OCI-LY7 (cell line): ENCODE measurements at regions not wholly inside any gene's neighbourhood (a gene's known extent, or its start where the extent isn't known, plus 50 kb on each side); places are given as distances from the start of the nearest gene placed in this dataset.

Source experiments
- BruUV-seq: library from RNA; stranded (reverse); fragments of 400-500 nt; replicated peaks from 2 replicates; lab custom pipeline; 2021; lab: Mats Ljungman, UMichigan
- CTCF ChIA-PET: fragments of 300-600 bp; sonication (Branson Sonifier 250); formaldehyde crosslinking; loops from one replicate; lab custom pipeline; 2022; ENCODE audit warnings: antibody characterized with exemption; ENCODE audit not compliant: unreplicated experiment; lab: Charles Lee
- POLR2A ChIA-PET: fragments of 300-600 bp; sonication (Branson Sonifier 250); formaldehyde crosslinking; loops from one replicate; lab custom pipeline; 2022; ENCODE audit warnings: antibody characterized with exemption; lab: Charles Lee
- DNase-seq: peaks from one replicate; pipeline ENCODE4 v3.0.0-alpha.2; 2015; ENCODE audit warnings: low spot score
- H2AFZ ChIP-seq: fragments of 200-600 bp; sonication (generic), shearing (Covaris generic); 2 replicates; pipeline ENCODE4 v1.6.1; 2014; ENCODE audit warnings: mild to moderate bottlenecking, antibody characterized with exemption, low read length, moderate library complexity
- H3K27ac ChIP-seq: fragments of 200-600 bp; sonication (generic); 2 replicates; pipeline ENCODE4 v1.5.1; 2014; ENCODE audit warnings: mixed run types, low read depth, mild to moderate bottlenecking, moderate library complexity, low read length, inconsistent platforms; ENCODE audit not compliant: poor library complexity, severe bottlenecking
- H3K36me3 ChIP-seq: fragments of 200-600 bp; sonication (generic); 2 replicates; pipeline ENCODE4 v1.6.1; 2014; ENCODE audit warnings: mild to moderate bottlenecking, antibody characterized with exemption, low read length, moderate library complexity, mixed read lengths; ENCODE audit not compliant: insufficient read depth
- H3K4me1 ChIP-seq: fragments of 200-600 bp; sonication (generic); 2 replicates; pipeline ENCODE4 v1.5.1; 2014; ENCODE audit warnings: mild to moderate bottlenecking, low read length; ENCODE audit not compliant: insufficient read depth, poor library complexity, severe bottlenecking
- H3K4me2 ChIP-seq: fragments of 200-600 bp; sonication (generic); 2 replicates; pipeline ENCODE4 v1.6.1; 2014; ENCODE audit warnings: mild to moderate bottlenecking, low read length
- H3K4me3 ChIP-seq: fragments of 200-600 bp; sonication (generic); 2 replicates; pipeline ENCODE4 v1.5.1; 2014; ENCODE audit warnings: mild to moderate bottlenecking, low read depth, low read length; ENCODE audit not compliant: poor library complexity, severe bottlenecking
- H3K79me2 ChIP-seq: fragments of 200-600 bp; sonication (generic); 2 replicates; pipeline ENCODE4 v1.6.1; 2016; ENCODE audit warnings: low read depth, mild to moderate bottlenecking, low read length, moderate library complexity, mixed read lengths; ENCODE audit not compliant: insufficient read depth
- H3K9me2 ChIP-seq: fragments of 200-600 bp; sonication (generic); 2 replicates; pipeline ENCODE4 v1.6.1; 2016; ENCODE audit warnings: mild to moderate bottlenecking, low read length, mixed read lengths; ENCODE audit not compliant: insufficient read depth
- H3K9me3 ChIP-seq: fragments of 200-600 bp; sonication (generic); 2 replicates; pipeline ENCODE4 v1.6.1; 2014; ENCODE audit warnings: mild to moderate bottlenecking, mixed run types, low read length, mixed read lengths
- H4K20me1 ChIP-seq: fragments of 200-600 bp; sonication (generic); 2 replicates; pipeline ENCODE4 v1.6.1; 2014; ENCODE audit warnings: mild to moderate bottlenecking, antibody characterized with exemption, low read length, moderate library complexity, mixed read lengths; ENCODE audit not compliant: insufficient read depth
- CTCF ChIP-seq: fragments of 200-600 bp; sonication (generic); conservative IDR thresholded peaks from 2 replicates; pipeline ENCODE4 v1.5.1; 2014; ENCODE audit warnings: mild to moderate bottlenecking, antibody characterized with exemption, low read length, moderate library complexity, mixed read lengths
- EZH2phosphoT487 ChIP-seq: fragments of 200-600 bp; sonication (generic); IDR thresholded peaks from 2 replicates; pipeline ENCODE4 v1.6.1; 2018; ENCODE audit warnings: low read depth, borderline replicate concordance, mild to moderate bottlenecking, mixed run types, antibody characterized with exemption, low read length, moderate library complexity, mixed read lengths
- intact Hi-C: fragments of 100-400 bp; cut with micrococcal nuclease; formaldehyde crosslinking; loops from one replicate; pipeline ENCODE4 v1.10.0; 2022; ENCODE audit not compliant: unreplicated experiment

GRCh38 chr1:22231995-22232690 is 89.2 kb upstream of the WNT4 start:
- Histone ChIP-seq H3K9me3 (no peaks in the 10 kb centered on the region), H3K27ac (no peak overlapping the region), H2AFZ (no peak overlapping the region), H3K36me3 (no peaks in the 10 kb centered on the region), H3K4me1 (no peaks in the 10 kb centered on the region), H3K9me2 (no peaks in the 10 kb centered on the region), H3K79me2 (no peaks in the 10 kb centered on the region), H4K20me1 (no peaks in the 10 kb centered on the region), H3K4me3 (no peak overlapping the region), H3K4me2 (no peak overlapping the region)
- POLR2A ChIA-PET, result no interaction called here
- no TSS peak for BruUV-seq
- CTCF ChIA-PET, result no interaction called here
- peak; percentile 29; the same call in 1 of the 2 replicates for TF ChIP-seq CTCF
- TF ChIP-seq EZH2phosphoT487, result no peak
- intact Hi-C loops, result no loop called here
- no peak for DNase-seq

- H3K4me1 ChIP-seq, result no peaks in the 10 kb centered on the region
- no peak for DNase-seq
- intact Hi-C loops, result no loop called here
- no peaks in the 10 kb centered on the region for H3K36me3 ChIP-seq
- no peak overlapping the region for H2AFZ ChIP-seq
- CTCF ChIA-PET, result interaction anchor here (0.5 kb wide), 1 partner anchor 10 kb away, joined by 4 read pairs; no protein-coding TSS in a partner anchor
- BruUV-seq, result no TSS peak
- TF ChIP-seq CTCF (no peak), EZH2phosphoT487 (no peak)
- no peaks in the 10 kb centered on the region for H3K79me2 ChIP-seq
- H3K9me2 ChIP-seq, result no peaks in the 10 kb centered on the region
- POLR2A ChIA-PET, result no interaction called here
- no peaks in the 10 kb centered on the region for H4K20me1 ChIP-seq
- no peak overlapping the region for H3K4me3 ChIP-seq
- H3K9me3 ChIP-seq, result no peaks in the 10 kb centered on the region
- no peak overlapping the region for H3K27ac ChIP-seq
- H3K4me2 ChIP-seq, result no peak overlapping the region
These were observed 90.3 kb upstream of the WNT4 start for GRCh38 chr1:22233222-22233621.

- Histone ChIP-seq H3K4me1 (no peaks in the 10 kb centered on the region), H3K4me3 (no peak overlapping the region), H2AFZ (no peak overlapping the region), H3K4me2 (no peak overlapping the region), H4K20me1 (no peaks in the 10 kb centered on the region), H3K9me3 (no peaks in the 10 kb centered on the region), H3K27ac (no peak overlapping the region), H3K79me2 (no peaks in the 10 kb centered on the region), H3K36me3 (no peaks in the 10 kb centered on the region), H3K9me2 (no peaks in the 10 kb centered on the region)
- ChIA-PET CTCF (no interaction called here), POLR2A (no interaction called here)
- DNase-seq, result no peak
- TF ChIP-seq EZH2phosphoT487, result no peak
- TF ChIP-seq CTCF, result no peak
- intact Hi-C loops, result no loop called here
- BruUV-seq, result no TSS peak
These were observed 91.7 kb upstream of the WNT4 start for GRCh38 chr1:22234476-22235030.
